ENCODE measurements at regions not wholly inside any gene's neighbourhood (a gene's known extent, or its start where the extent isn't known, plus 50 kb on each side); places are given as distances from the start of the nearest gene placed in this dataset.

GRCh38 chr2:11980809-11981208, 234.4 kb downstream of the LPIN1 start:
- no TSS peak for BruUV-seq (replicated peaks)
- POLR2A ChIA-PET = no interaction called here

GRCh38 chr2:11983401-11983800, 237.0 kb downstream of the LPIN1 start:
- Histone ChIP-seq H3K4me3 (replicated peaks in 1 of 2; ENCODE audit: low read depth in 1 of 2, low read length in 2 of 2) (no peak overlapping the region), H3K27me3 (ENCODE audit: insufficient read depth, low read length) (no peaks in the 10 kb centered on the region), H3K9me2 (ENCODE audit: insufficient read depth) (no peaks in the 10 kb centered on the region), H3K36me3 (ENCODE audit: control insufficient read depth in 1 of 2, insufficient read depth in 2 of 2, low read length in 2 of 2) (no peaks in the 10 kb centered on the region), H4K20me1 (ENCODE audit: insufficient read depth) (no peaks in the 10 kb centered on the region), H3K9me3 (ENCODE audit: control insufficient read depth in 1 of 2, insufficient read depth in 1 of 2, low read depth in 1 of 2, low read length in 2 of 2) (no peaks in the 10 kb centered on the region), H3K4me1 (ENCODE audit: control insufficient read depth in 1 of 2, insufficient read depth in 2 of 2, low read length in 2 of 2) (no peaks in the 10 kb centered on the region), H3K9ac (ENCODE audit: low read length) (no peak overlapping the region), H2AFZ (ENCODE audit: low read depth, low read length, poor library complexity, severe bottlenecking) (no peak overlapping the region), H3K27ac (ENCODE audit: low read depth, low read length) (no peak overlapping the region), H3K4me2 (ENCODE audit: low read length) (no peak overlapping the region), H3K79me2 (ENCODE audit: insufficient read depth, low read length) (no peaks in the 10 kb centered on the region)
- ChIA-PET CTCF (no interaction called here), RAD21 (ENCODE audit: low non-redundant PET in 1 of 2, low total read pairs in 2 of 2, uncharacterized antibody in 2 of 2, unreplicated experiment in 2 of 2) (no interaction called here), POLR2A (no interaction called here)
- no peak for TF ChIP-seq REST (IDR thresholded peaks at IDR 0.05; ENCODE audit: low read depth)
- DNase-seq (ENCODE audit: low read depth, low spot score) (no peak), ATAC-seq (no peak)
- BruUV-seq (replicated peaks) = no TSS peak
- intact Hi-C loops (cut with micrococcal nuclease) = no loop called here

More at GRCh38 chr2:11980809-11981208, 234.4 kb downstream of the LPIN1 start:
- H3K9me3 ChIP-seq (ENCODE audit: control insufficient read depth in 1 of 2, insufficient read depth in 1 of 2, low read depth in 1 of 2, low read length in 2 of 2) = no peaks in the 10 kb centered on the region
- no peak overlapping the region for H2AFZ ChIP-seq (ENCODE audit: low read depth, low read length, poor library complexity, severe bottlenecking)
- H3K9ac ChIP-seq (ENCODE audit: low read length) = no peak overlapping the region
- no peaks in the 10 kb centered on the region for H3K79me2 ChIP-seq (ENCODE audit: insufficient read depth, low read length)
- no peak overlapping the region for H3K27ac ChIP-seq (ENCODE audit: low read depth, low read length)
- ChIA-PET RAD21 (ENCODE audit: low non-redundant PET in 1 of 2, low total read pairs in 2 of 2, uncharacterized antibody in 2 of 2, unreplicated experiment in 2 of 2) (no interaction called here), CTCF (no interaction called here)
- H3K4me1 ChIP-seq (ENCODE audit: control insufficient read depth in 1 of 2, insufficient read depth in 2 of 2, low read length in 2 of 2) = no peaks in the 10 kb centered on the region
- intact Hi-C loops (cut with micrococcal nuclease) = no loop called here
- TF ChIP-seq ZNF274 (IDR thresholded peaks at IDR 0.05; ENCODE audit: low read depth, low read length) (no peak), SIN3A (IDR thresholded peaks at IDR 0.05; ENCODE audit: low read depth) (no peak), EZH2 (IDR thresholded peaks at IDR 0.05) (no peak), SRF (IDR thresholded peaks at IDR 0.05; ENCODE audit: low read depth) (no peak), EGR1 (IDR thresholded peaks at IDR 0.05; ENCODE audit: low read depth) (no peak), CEBPB (IDR thresholded peaks at IDR 0.05; ENCODE audit: low read depth) (no peak), ZBTB33 (IDR thresholded peaks at IDR 0.05; ENCODE audit: extremely low read depth, insufficient replicate concordance, low read length) (no peak)
- H3K27me3 ChIP-seq (ENCODE audit: insufficient read depth, low read length) = no peaks in the 10 kb centered on the region
- H3K4me3 ChIP-seq (replicated peaks in 1 of 2; ENCODE audit: low read depth in 1 of 2, low read length in 2 of 2) = no peak overlapping the region
- H4K20me1 ChIP-seq (ENCODE audit: insufficient read depth) = no peaks in the 10 kb centered on the region
- no peak overlapping the region for H3K4me2 ChIP-seq (ENCODE audit: low read length)
- no peaks in the 10 kb centered on the region for H3K36me3 ChIP-seq (ENCODE audit: control insufficient read depth in 1 of 2, insufficient read depth in 2 of 2, low read length in 2 of 2)
- H3K9me2 ChIP-seq (ENCODE audit: insufficient read depth) = no peaks in the 10 kb centered on the region
- DNase-seq (ENCODE audit: low read depth, low spot score) = no peak
- ATAC-seq = no peak
